Vagina (tissue), 2 donors: ENCODE measurements at regions not wholly inside any gene's neighbourhood (a gene's known extent, or its start where the extent isn't known, plus 50 kb on each side); places are given as distances from the start of the nearest gene placed in this dataset.

Source experiments
- POLR2A ChIP-seq, 2 donors: fragments of 450-650 bp; IDR thresholded peaks; one replicate each; pipeline ENCODE4 v1.6.1; 2017; ENCODE audit warnings: antibody characterized with exemption in 2 of 2, mild to moderate bottlenecking in 2 of 2, moderate library complexity in 2 of 2
- POLR2AphosphoS5 ChIP-seq, 2 donors: sonication (generic); formaldehyde crosslinking; IDR thresholded peaks; one replicate each; pipeline ENCODE4 v1.9.0; 2017; ENCODE audit warnings: antibody characterized with exemption in 2 of 2, mild to moderate bottlenecking in 2 of 2, low read depth in 1 of 2; ENCODE audit not compliant: insufficient read depth in 1 of 2
- TF ChIP-seq, protein P1 (sequence below), 3 experiments: fragments of 450-650 bp in 2 of 3; fragments of 200-600 bp in 1 of 3; sonication (generic) in 1 of 3; IDR thresholded peaks; one replicate each; pipeline ENCODE4 v1.5.1; 2017 to 2019; ENCODE audit warnings: antibody characterized with exemption in 3 of 3, mild to moderate bottlenecking in 2 of 3, moderate library complexity in 2 of 3

DNA sequence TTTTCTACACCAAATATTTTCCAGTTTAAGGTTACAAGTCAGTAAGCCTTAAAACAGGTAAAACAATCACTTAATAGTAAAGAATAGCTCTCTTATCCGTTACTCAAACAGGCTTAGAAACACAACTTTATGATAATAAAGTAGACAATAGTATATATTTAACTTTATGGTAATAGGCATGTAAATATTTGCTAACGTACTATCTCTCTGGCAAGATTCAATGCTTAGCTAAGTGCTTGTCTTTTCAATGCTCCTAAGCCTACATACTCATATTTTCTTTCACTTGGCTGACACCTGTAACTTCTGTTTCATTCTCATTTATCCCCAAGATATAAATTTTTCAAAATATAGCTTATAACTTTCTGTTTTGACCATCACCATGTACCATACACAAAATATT, 358.2 kb downstream of the HTR1B start:
- TF ChIP-seq, protein P1, sequence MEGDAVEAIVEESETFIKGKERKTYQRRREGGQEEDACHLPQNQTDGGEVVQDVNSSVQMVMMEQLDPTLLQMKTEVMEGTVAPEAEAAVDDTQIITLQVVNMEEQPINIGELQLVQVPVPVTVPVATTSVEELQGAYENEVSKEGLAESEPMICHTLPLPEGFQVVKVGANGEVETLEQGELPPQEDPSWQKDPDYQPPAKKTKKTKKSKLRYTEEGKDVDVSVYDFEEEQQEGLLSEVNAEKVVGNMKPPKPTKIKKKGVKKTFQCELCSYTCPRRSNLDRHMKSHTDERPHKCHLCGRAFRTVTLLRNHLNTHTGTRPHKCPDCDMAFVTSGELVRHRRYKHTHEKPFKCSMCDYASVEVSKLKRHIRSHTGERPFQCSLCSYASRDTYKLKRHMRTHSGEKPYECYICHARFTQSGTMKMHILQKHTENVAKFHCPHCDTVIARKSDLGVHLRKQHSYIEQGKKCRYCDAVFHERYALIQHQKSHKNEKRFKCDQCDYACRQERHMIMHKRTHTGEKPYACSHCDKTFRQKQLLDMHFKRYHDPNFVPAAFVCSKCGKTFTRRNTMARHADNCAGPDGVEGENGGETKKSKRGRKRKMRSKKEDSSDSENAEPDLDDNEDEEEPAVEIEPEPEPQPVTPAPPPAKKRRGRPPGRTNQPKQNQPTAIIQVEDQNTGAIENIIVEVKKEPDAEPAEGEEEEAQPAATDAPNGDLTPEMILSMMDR (IDR thresholded peaks at IDR 0.05): no peak
- TF ChIP-seq POLR2AphosphoS5 (IDR thresholded peaks at IDR 0.05; ENCODE audit: insufficient read depth in 1 of 2, low read depth in 1 of 2) (no peak), POLR2A (IDR thresholded peaks at IDR 0.05) (no peak)
